HFF-Myc (cell line): ENCODE measurements at regions not wholly inside any gene's neighbourhood (a gene's known extent, or its start where the extent isn't known, plus 50 kb on each side); places are given as distances from the start of the nearest gene placed in this dataset.
A peak's percentile ranks its signal among the peaks of the same experiment; 100 is the strongest.

Experiments used
- DNase-seq: peaks from one replicate; pipeline ENCODE4 v3.0.0-alpha.2; 2011; ENCODE audit warnings: low read depth; ENCODE audit errors: extremely low read depth
- H3K4me3 ChIP-seq: replicated peaks from 2 replicates; pipeline ENCODE4 v1.5.1; 2011; ENCODE audit warnings: low read depth, mild to moderate bottlenecking, control low read depth, low read length
- CTCF ChIP-seq: IDR thresholded peaks from 2 replicates; pipeline ENCODE4 v1.5.1; 2012; ENCODE audit warnings: mild to moderate bottlenecking, low read depth, low read length, control low read depth; ENCODE audit errors: missing control alignments

- TF ChIP-seq CTCF = no peak
- no peak overlapping the region for H3K4me3 ChIP-seq
- no peak for DNase-seq
Observed at GRCh38 chr1:87791931-87792740, 463.5 kb downstream of the LMO4 start.

- no peak for TF ChIP-seq CTCF
- no peak overlapping the region for H3K4me3 ChIP-seq
- DNase-seq = peak; percentile 61
Observed at GRCh38 chr1:87794788-87795614, 466.3 kb downstream of the LMO4 start.

- TF ChIP-seq CTCF = no peak
- no peak overlapping the region for H3K4me3 ChIP-seq
- no peak for DNase-seq
Observed at GRCh38 chr1:87795615-87796337, 467.1 kb downstream of the LMO4 start.

GRCh38 chr1:87796471-87796901 lies 467.8 kb downstream of the LMO4 start:
- no peak for DNase-seq
- TF ChIP-seq CTCF = no peak
- no peak overlapping the region for H3K4me3 ChIP-seq

- H3K4me3 ChIP-seq = no peak overlapping the region
- no peak for TF ChIP-seq CTCF
- DNase-seq = no peak
Observed at GRCh38 chr1:87799451-87799850, 470.8 kb downstream of the LMO4 start.

- no peak for TF ChIP-seq CTCF
Observed at GRCh38 chr1:87800006-87800405, 471.3 kb downstream of the LMO4 start.

More at GRCh38 chr1:87800006-87800405, 471.3 kb downstream of the LMO4 start:
- no peak overlapping the region for H3K4me3 ChIP-seq
- no peak for DNase-seq
